ENCODE measurements at regions not wholly inside any gene's neighbourhood (a gene's known extent, or its start where the extent isn't known, plus 50 kb on each side); places are given as distances from the start of the nearest gene placed in this dataset.

DNA sequence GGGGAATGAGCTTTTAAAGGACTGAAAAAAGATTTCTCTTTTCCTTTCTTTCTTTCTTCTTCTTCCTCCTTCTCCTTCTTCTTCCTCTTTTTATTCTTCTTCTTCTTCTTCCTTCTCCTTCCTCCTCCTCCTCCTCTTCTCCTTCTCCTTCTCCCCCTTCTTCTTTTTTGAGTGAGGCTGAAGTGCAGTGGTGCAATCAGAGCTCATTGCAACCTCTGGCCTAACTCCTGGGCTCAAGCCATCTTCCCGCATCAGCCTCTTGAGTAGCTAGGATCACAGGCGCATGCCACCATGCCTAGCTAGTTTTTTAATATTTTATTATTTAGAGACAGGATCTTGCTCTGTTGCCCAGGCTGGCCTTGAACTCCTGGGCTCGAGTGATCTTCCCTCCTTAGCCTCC, 120.9 kb upstream of the KL start:
- Histone ChIP-seq H3K27me3 (no peaks in the 10 kb centered on the region), H3K4me3 (no peak overlapping the region), H3K9me3 (no peaks in the 10 kb centered on the region), H3K36me3 (no peaks in the 10 kb centered on the region), H3K27ac (no peak overlapping the region), H3K4me1 (peaks cover 0 to 4% (median 0%) of the 10 kb centered on the region in 12 donors)
- TF ChIP-seq, protein P1, sequence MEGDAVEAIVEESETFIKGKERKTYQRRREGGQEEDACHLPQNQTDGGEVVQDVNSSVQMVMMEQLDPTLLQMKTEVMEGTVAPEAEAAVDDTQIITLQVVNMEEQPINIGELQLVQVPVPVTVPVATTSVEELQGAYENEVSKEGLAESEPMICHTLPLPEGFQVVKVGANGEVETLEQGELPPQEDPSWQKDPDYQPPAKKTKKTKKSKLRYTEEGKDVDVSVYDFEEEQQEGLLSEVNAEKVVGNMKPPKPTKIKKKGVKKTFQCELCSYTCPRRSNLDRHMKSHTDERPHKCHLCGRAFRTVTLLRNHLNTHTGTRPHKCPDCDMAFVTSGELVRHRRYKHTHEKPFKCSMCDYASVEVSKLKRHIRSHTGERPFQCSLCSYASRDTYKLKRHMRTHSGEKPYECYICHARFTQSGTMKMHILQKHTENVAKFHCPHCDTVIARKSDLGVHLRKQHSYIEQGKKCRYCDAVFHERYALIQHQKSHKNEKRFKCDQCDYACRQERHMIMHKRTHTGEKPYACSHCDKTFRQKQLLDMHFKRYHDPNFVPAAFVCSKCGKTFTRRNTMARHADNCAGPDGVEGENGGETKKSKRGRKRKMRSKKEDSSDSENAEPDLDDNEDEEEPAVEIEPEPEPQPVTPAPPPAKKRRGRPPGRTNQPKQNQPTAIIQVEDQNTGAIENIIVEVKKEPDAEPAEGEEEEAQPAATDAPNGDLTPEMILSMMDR (IDR thresholded peaks at IDR 0.05), result no peak
- TF ChIP-seq POLR2A (IDR thresholded peaks at IDR 0.05), result no peak
- intact Hi-C loops (cut with DNase I), result no loop called here
- 97 to 99% (median 98%) methylated on average over 3 of the region's 3 CpGs for WGBS, 4 donors
- DNase-seq (no peak), ATAC-seq (no peak)

DNA sequence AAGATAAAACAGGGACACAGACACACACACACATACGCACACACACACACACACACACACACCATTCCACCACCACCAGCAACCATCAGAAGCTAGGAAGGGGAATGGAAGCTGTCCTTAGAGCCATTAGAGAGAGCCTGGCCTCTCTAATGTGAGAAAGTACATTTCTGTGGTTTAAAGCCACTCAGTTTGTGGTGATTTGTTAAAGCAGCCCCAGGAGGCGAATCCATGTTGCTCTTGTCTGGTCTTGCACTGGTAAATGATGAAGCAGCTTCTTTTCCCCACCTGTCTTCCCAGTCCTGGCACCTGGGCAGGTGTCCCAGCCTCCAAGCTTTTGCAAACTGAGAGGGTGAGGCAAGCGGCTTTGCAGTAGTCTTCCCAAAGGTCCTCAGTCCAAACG, 118.9 kb upstream of the KL start:
- H3K4me3 ChIP-seq, result no peak overlapping the region
- no peak for DNase-seq
- WGBS, 4 donors, result 91 to 94% (median 93%) methylated on average over 4 of the region's 4 CpGs
- intact Hi-C loops (cut with DNase I), result no loop called here
- H3K9me3 ChIP-seq, result peaks cover 0 to 4% (median 0%) of the 10 kb centered on the region in 12 donors
- H3K27ac ChIP-seq, result no peak overlapping the region
- no peaks in the 10 kb centered on the region for H3K36me3 ChIP-seq
- H3K4me1 ChIP-seq, result peaks cover 0 to 7% (median 0%) of the 10 kb centered on the region in 12 donors
- no peak for ATAC-seq
- TF ChIP-seq POLR2A (IDR thresholded peaks at IDR 0.05), result no peak
- TF ChIP-seq, protein P1 (IDR thresholded peaks at IDR 0.05), result no peak
- no peaks in the 10 kb centered on the region for H3K27me3 ChIP-seq

DNA sequence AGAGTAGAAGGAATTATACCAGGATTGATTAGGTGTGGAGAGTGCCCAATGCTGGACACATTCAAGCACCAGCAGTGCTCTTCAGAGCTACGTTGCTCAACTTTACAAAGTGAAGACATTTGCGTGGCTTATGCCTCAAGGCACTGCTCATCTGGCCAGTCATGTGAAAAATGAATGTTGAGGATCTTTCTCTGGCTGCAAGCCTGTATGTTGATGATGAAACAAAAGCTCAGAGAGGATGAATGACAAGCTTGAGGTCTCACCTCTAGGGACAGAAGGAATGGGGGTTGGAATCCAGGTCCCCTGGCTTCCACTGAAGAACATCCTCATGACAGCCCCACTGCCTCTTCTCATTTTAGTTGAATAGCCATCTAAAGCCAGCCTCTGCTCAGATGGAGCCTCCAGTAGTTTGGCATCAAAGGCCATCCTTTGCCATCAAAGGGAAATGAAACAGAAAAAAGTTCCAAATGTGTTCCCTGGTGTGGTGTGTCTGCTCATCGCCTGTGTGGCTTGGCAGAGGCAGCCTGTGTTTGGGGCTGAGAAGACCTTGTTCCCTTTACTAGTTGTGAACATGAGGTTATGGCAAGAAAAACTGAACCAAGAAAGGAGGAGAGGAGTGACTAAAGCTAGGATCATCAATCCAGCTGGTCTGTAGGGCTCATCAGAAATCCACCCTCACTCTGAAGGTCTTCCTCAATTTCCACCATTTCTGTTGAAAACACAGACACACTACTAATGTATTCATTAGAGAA, 114.0 kb upstream of the KL start:
- peak; percentile 41 to 70 (median 58) for ATAC-seq
- Histone ChIP-seq H3K36me3 (no peaks in the 10 kb centered on the region), H3K27me3 (no peaks in the 10 kb centered on the region), H3K4me1 (peaks cover 0 to 34% (median 0%) of the 10 kb centered on the region in 12 donors), H3K9me3 (peaks cover 0 to 4% (median 0%) of the 10 kb centered on the region in 12 donors), H3K27ac (peak overlapping the region; percentile 6 to 82 (median 51)), H3K4me3 (no peak overlapping the region)
- DNase-seq, result peak in 2 of 5 donors; percentile 39 to 50
- intact Hi-C loops (cut with DNase I), result loop anchor here in 1 of 10 donors (10.0 kb wide), 1 partner anchor 317 kb away; the partner anchor contains the start of gene PDS5B
- no peak for TF ChIP-seq POLR2A (IDR thresholded peaks at IDR 0.05)
- TF ChIP-seq, protein P1 (IDR thresholded peaks at IDR 0.05), result no peak
- 70 to 89% (median 86%) methylated on average over 3 of the region's 3 CpGs for WGBS, 4 donors

DNA sequence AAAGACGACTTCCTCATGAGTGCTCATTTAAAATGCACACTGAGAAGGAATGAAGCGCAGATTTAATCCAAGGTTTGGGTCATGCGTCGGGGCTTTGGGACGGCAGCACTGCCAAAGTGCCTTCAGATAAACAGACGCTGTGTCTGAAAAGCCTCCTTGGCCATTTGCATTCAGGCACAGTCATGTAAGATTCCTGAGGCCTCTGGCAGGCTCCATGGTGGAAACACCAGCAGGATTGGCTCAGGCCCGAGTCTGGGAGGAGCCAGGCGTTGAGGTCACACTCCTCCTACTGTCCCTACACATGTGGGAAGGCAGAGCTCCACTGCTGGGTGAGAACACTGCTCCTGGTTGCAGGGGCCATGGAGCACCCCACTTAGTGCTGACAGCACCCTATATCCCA, 113.3 kb upstream of the KL start:
- H3K9me3 ChIP-seq, result peaks cover 0 to 4% (median 0%) of the 10 kb centered on the region in 12 donors
- H3K4me3 ChIP-seq, result no peak overlapping the region
- WGBS, 4 donors, result 45 to 55% (median 50%) methylated on average over 8 of the region's 8 CpGs
- TF ChIP-seq POLR2A (IDR thresholded peaks at IDR 0.05), result no peak
- TF ChIP-seq, protein P1 (IDR thresholded peaks at IDR 0.05), result no peak
- no peaks in the 10 kb centered on the region for H3K36me3 ChIP-seq
- peak overlapping the region; percentile 7 to 82 (median 51) for H3K27ac ChIP-seq
- peak; percentile 76 to 92 (median 83) for DNase-seq
- peaks cover 0 to 34% (median 0%) of the 10 kb centered on the region in 12 donors for H3K4me1 ChIP-seq
- intact Hi-C loops (cut with DNase I), result loop anchor here in 1 of 10 donors (10.0 kb wide), 1 partner anchor 318 kb away; the partner anchor contains the start of gene PDS5B
- ATAC-seq, result peak; percentile 87 to 95 (median 92)
- H3K27me3 ChIP-seq, result no peaks in the 10 kb centered on the region

Measured in heart left ventricle (tissue), 16 donors.